GM19324 (cell line): ENCODE measurements at regions not wholly inside any gene's neighbourhood (a gene's known extent, or its start where the extent isn't known, plus 50 kb on each side); places are given as distances from the start of the nearest gene placed in this dataset.
"Not testable (repeated sequence)": the region's sequence is repeated elsewhere in the genome, so short reads cannot be mapped to it uniquely, and the experiment has no call there.

Source experiments
- ATAC-seq: cut with Tn5 transposase; IDR thresholded peaks from one replicate; pipeline ENCODE4 v1.9.1; 2021; ENCODE audit warnings: mild to moderate bottlenecking, moderate library complexity; ENCODE audit not compliant: unreplicated experiment, low FRiP score

DNA sequence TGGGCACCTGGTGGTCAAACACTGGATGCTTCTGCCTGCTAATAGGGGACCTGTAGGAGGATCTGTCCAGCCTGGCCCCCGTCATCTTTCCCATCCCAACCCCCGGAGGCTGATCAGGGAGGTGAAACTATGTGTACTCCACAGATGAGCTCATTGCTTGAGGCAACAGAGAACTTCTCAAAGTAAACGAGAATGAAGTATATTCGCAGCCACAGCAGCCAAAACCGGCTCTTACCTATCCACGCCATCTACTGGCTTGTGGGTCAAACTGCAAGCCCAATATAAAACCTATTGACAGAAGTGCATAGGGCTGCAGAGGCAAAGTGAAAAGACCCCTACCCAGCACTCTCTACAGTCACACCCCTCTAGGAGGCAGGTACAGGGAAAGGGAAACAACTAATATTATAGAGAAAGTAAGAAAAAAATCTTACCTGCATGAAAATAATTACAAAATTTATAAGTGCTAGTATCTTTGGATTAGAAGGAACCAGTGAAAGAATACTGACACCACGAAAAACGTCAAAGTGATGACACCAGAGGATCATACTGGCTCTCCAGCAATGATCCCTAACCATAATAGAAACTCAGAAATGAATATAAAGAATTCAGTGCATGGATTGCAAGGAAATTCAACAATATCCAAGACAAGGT is 973.5 kb downstream of the ANKRD7 start:
- ATAC-seq: peak; percentile 93

GRCh38 chr7:119219663-119220062 is 995.2 kb downstream of the ANKRD7 start:
- no peak for ATAC-seq

GRCh38 chr7:119223930-119224329 is 999.4 kb downstream of the ANKRD7 start:
- no peak for ATAC-seq

DNA sequence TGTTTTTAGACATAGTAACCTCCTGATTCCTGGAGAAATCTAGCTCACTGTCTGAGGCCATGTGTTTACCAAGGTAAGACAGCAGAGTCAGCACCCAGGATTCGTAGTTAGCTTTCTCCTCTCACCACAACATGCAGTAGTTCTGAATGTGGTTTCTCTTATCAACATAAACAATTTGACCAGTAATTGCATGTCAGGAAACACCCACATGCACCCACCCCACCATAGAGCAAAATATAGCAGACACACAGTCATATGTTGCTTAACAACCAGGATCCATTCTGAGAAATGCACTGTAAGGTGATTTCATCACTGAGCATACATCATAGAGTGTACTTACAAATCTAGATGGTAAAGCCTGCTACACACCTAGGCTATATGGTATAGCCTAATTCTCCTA is 1004.0 kb downstream of the ANKRD7 start:
- no peak for ATAC-seq

DNA sequence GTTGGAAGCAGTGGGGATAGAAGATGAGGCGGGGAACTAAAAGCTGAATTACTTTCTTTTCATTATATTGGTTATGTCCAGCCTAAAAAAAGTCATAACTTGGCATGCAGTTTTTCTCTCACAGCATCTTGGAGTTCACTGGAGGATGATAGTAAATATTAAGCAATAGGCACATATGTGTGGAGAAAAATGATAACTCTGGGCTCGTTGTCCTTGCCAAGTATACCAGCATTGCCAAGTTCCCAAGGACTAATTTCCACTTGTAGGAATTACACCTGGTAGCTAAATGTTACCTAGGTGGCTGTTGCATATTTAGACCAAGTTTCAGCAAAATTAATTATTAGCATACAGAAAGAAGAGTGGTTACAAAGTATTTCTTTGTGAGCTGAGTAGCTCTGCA is 1007.6 kb downstream of the ANKRD7 start:
- no peak for ATAC-seq

- no peak for ATAC-seq
These were observed 1008.5 kb downstream of the ANKRD7 start for GRCh38 chr7:119233015-119233414.

- no peak for ATAC-seq
These were observed 1020.0 kb upstream of the KCND2 start for GRCh38 chr7:119252962-119253361.

GRCh38 chr7:119254742-119255141 is 1018.2 kb upstream of the KCND2 start:
- ATAC-seq: no peak

GRCh38 chr7:119256001-119256400 is 1017.0 kb upstream of the KCND2 start:
- no peak for ATAC-seq

DNA sequence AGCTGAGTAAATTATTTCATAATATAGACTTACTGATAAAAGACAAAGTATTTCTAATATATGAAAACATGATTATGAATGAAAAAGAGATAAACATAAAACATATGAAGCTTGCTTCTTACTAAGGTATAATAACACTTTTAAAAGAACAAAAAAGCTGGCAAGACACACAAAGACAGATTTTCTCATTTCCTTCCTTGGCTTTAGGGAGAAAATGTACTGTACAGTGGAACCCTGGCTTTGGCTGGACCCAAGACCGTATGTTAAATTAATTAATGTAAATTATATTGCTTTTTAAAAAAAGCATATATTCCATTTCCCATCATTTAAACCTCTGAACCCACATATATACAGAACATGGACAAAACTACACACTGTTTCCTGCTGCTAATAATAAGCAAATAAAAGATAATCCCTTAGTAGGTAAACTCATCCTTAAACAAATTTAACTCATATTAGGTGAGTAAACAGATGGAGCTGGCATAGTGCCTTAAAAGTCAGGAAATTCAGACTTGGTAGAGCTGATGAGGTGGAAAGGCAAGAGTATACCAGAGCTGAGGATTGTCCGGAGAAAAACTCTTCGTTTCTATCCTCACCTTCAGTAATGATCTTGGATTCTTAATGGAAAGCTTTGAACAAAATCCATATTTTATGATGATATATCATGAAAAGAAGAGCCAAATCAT is 1016.4 kb upstream of the KCND2 start:
- ATAC-seq: no peak

DNA sequence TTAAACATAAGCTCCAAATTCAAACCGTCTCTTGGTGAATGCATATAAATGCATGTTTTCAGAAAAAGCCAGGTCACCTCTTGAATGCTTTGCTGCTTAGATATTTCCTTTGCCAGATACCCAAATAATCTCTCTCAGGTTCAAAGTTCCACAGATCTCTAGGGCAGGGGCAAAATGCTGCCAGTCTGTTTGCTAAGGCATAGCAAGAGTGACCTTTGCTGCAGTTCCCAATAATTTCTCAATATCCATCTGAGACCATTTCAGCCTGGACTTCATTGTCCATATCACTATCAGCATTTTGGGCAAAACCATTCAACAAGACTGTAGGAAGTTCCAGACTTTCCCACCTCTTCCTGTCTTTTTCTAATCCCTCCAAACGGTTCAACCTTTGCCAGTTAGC is 1006.2 kb upstream of the KCND2 start:
- ATAC-seq: not testable (repeated sequence)

GRCh38 chr7:119270045-119270464 is 1002.9 kb upstream of the KCND2 start:
- ATAC-seq: peak; percentile 96

GRCh38 chr7:119270644-119271043 is 1002.3 kb upstream of the KCND2 start:
- ATAC-seq: no peak

DNA sequence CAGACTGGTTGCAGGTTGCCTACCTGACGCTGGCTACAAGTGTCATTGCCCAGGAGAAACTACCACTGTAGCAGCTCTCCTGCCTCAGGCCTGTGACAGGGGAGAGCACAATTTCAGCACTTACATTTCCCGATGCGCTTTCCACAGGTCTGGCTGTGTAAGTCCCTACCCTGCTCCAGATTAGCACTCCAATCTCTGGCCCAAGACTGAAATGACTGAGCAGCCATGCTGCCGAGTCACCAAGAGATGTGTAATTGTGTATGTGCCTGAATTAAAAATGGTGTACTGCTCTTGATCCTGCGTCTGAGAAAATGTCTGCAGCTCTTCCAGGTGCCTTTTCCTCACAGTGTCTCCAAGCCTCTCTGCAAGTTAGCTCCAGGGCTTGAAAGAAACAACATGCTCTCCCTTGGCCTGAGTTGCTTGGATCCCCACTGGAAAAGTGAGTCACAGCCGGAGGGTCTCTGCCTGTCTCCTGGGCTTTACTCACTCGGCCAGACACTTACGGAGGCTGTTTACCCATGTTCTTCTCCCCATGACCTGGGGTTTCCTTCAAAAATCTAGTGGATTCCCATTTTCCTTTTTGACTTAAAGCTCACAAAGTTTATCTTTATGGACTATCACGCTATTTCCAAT is 1001.7 kb upstream of the KCND2 start:
- ATAC-seq: no peak

DNA sequence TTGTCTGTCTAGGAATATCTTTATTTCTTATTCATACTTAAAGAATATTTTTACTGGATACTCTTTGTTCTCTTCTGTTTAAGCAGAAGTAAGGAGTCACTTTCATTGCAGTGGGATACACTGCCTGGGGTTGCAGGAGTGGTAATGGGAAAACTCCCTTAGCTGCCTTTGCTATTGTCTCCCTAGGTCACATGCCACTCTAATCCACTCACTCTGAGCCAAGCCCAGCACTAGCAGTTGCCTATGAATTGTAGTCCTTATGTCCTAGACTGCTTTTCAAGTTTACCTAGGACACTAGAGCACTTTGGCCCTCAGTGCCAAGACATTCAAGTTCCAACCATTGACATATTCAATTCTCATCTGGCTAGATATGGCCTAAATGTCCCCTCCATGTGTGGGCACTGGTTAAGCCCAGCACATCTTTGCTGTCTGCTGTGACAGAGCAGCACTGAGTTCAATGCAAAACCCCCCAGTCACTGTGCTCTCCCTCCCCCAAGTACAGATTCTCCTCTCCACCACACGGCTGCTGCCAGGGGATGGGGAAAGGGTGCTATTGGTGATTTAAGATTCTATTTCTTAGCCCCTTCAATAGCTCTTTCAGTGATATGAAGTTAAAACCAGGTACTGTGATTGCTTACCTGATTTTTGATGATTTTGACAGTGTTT is 991.7 kb upstream of the KCND2 start:
- ATAC-seq: no peak

DNA sequence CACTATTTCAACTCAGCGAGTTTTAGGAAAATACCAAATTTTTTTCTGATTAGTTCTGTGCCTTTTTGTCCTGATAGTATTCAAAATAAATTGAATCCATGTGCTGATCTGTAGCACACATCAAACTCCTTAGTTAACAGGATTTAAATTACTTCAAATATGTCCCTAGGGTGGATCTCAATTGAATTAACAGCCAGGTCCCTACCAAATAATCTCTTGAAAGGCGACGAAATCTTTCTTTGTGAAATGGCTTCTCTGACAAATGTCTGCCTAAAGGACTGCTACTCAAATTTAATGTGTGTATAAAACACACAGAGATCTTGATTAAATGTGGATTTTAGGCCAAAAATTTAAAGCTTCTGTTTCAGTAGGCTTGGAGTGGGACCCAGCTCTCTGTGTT is 989.6 kb upstream of the KCND2 start:
- no peak for ATAC-seq

- ATAC-seq: no peak
These were observed 984.6 kb upstream of the KCND2 start for GRCh38 chr7:119288416-119288815.

- not testable (repeated sequence) for ATAC-seq
These were observed 972.6 kb upstream of the KCND2 start for GRCh38 chr7:119300341-119300740.

GRCh38 chr7:119320316-119320715 is 952.7 kb upstream of the KCND2 start:
- no peak for ATAC-seq

- ATAC-seq: no peak
These were observed 943.3 kb upstream of the KCND2 start for GRCh38 chr7:119329715-119330114.

DNA sequence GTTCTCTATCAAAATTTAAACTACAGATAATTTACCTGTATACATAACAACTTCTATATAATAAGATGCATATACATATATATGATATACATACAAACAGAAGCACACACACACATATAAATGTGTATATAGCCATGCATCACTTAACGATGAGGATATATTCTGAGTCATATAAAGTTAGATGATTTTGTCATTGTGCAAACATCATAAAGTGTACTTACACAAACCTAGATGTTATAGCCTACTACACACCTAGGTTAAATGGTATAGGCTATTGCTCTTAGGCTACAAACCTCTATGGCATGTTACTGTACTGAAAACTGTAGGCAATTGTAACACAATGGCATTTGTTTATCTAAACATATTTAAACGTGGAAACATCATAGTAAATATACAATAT is 937.6 kb upstream of the KCND2 start:
- no peak for ATAC-seq
